Activated naive CD4-positive, alpha-beta T cell treated with anti-CD3 and anti-CD28 coated beads, Interleukin-2, amount 10 ng/mL, durations not matched to agents 7 days and 5 days (primary cell): ENCODE measurements at regions not wholly inside any gene's neighbourhood (a gene's known extent, or its start where the extent isn't known, plus 50 kb on each side); places are given as distances from the start of the nearest gene placed in this dataset.
"Not testable (repeated sequence)": the region's sequence is repeated elsewhere in the genome, so short reads cannot be mapped to it uniquely, and the experiment has no call there.

Experiments
- CTCF ChIA-PET: fragments of 350-600 bp; sonication (Branson Sonifier 250); formaldehyde crosslinking; loops from one replicate; lab custom pipeline; 2021; ENCODE audit warnings: antibody characterized with exemption; lab: Charles Lee
- DNase-seq: peaks from one replicate; pipeline ENCODE4 v3.0.0-alpha.2; 2020
- H3K27ac Mint-ChIP-seq: one replicate; pipeline ENCODE4 v1.8.0; 2021; ENCODE audit warnings: mild to moderate bottlenecking, moderate library complexity, mixed read lengths
- H3K27me3 Mint-ChIP-seq: one replicate; pipeline ENCODE4 v1.8.0; 2021; ENCODE audit warnings: mild to moderate bottlenecking, mixed read lengths
- H3K36me3 Mint-ChIP-seq: one replicate; pipeline ENCODE4 v1.8.0; 2021; ENCODE audit warnings: mixed read lengths
- H3K4me1 Mint-ChIP-seq: one replicate; pipeline ENCODE4 v1.8.0; 2021; ENCODE audit warnings: mixed read lengths
- H3K4me3 Mint-ChIP-seq: one replicate; pipeline ENCODE4 v1.8.0; 2021; ENCODE audit warnings: mild to moderate bottlenecking, moderate library complexity, mixed read lengths
- H3K9me3 Mint-ChIP-seq: one replicate; pipeline ENCODE4 v1.8.0; 2021; ENCODE audit warnings: mixed read lengths

- Mint-ChIP-seq H3K27me3 (peaks cover 37% of the 10 kb centered on the region), H3K27ac (no peak overlapping the region), H3K4me3 (no peak overlapping the region), H3K4me1 (peaks cover 22% of the 10 kb centered on the region), H3K36me3 (peaks cover 2% of the 10 kb centered on the region), H3K9me3 (no peaks in the 10 kb centered on the region)
- CTCF ChIA-PET = interaction anchor here (0.6 kb wide), 1 partner anchor 8 kb away, joined by 4 read pairs; no protein-coding TSS in a partner anchor
- DNase-seq = no peak
Measured at GRCh38 chr17:77083531-77083930, 57.2 kb upstream of the SEC14L1 start.

- H3K27me3 Mint-ChIP-seq = peaks cover 26% of the 10 kb centered on the region
- H3K4me3 Mint-ChIP-seq = no peak overlapping the region
- H3K4me1 Mint-ChIP-seq = peaks cover 46% of the 10 kb centered on the region
- CTCF ChIA-PET = interaction anchor here (0.7 to 3.1 kb wide), 8 partner anchors 21 to 598 kb away, joined by 3 to 18 read pairs (median 5); no protein-coding TSS in a partner anchor
- peaks cover 14% of the 10 kb centered on the region for H3K36me3 Mint-ChIP-seq
- DNase-seq = peak; percentile 30
- no peak overlapping the region for H3K27ac Mint-ChIP-seq
- H3K9me3 Mint-ChIP-seq = no peaks in the 10 kb centered on the region
Measured at GRCh38 chr17:77085926-77086432, 54.8 kb upstream of the SEC14L1 start.

GRCh38 chr17:77086433-77087010, 54.2 kb upstream of the SEC14L1 start:
- Mint-ChIP-seq H3K27ac (no peak overlapping the region), H3K27me3 (peaks cover 26% of the 10 kb centered on the region), H3K4me1 (peaks cover 51% of the 10 kb centered on the region), H3K4me3 (no peak overlapping the region), H3K36me3 (peaks cover 18% of the 10 kb centered on the region), H3K9me3 (no peaks in the 10 kb centered on the region)
- CTCF ChIA-PET = interaction anchor here (0.7 to 3.1 kb wide), 12 partner anchors 15 to 163 kb away, joined by 3 to 18 read pairs (median 4); partner anchors contain the start of gene SEC14L1
- peak; percentile 85 for DNase-seq

GRCh38 chr17:77087650-77088454, 52.9 kb upstream of the SEC14L1 start:
- H3K4me1 Mint-ChIP-seq = peaks cover 59% of the 10 kb centered on the region
- peak overlapping the region; percentile 95 for H3K4me3 Mint-ChIP-seq
- H3K27ac Mint-ChIP-seq = peak overlapping the region; percentile 98
- CTCF ChIA-PET = interaction anchor here (0.6 to 3.1 kb wide), 13 partner anchors 40 to 160 kb away, joined by 3 to 9 read pairs (median 4); partner anchors contain the start of gene SEC14L1
- DNase-seq = no peak
- H3K27me3 Mint-ChIP-seq = peaks cover 23% of the 10 kb centered on the region
- peaks cover 27% of the 10 kb centered on the region for H3K36me3 Mint-ChIP-seq
- no peaks in the 10 kb centered on the region for H3K9me3 Mint-ChIP-seq

- peak; percentile 92 for DNase-seq
- H3K27me3 Mint-ChIP-seq = peaks cover 23% of the 10 kb centered on the region
- H3K36me3 Mint-ChIP-seq = peaks cover 33% of the 10 kb centered on the region
- H3K9me3 Mint-ChIP-seq = no peaks in the 10 kb centered on the region
- peak overlapping the region; percentile 95 for H3K4me3 Mint-ChIP-seq
- peak overlapping the region; percentile 98 for H3K27ac Mint-ChIP-seq
- H3K4me1 Mint-ChIP-seq = peaks cover 62% of the 10 kb centered on the region
- CTCF ChIA-PET = interaction anchor here (0.9 to 3.1 kb wide), 7 partner anchors 39 to 159 kb away, joined by 3 to 9 read pairs (median 5); no protein-coding TSS in a partner anchor
Measured at GRCh38 chr17:77088455-77089123, 52.2 kb upstream of the SEC14L1 start.

- CTCF ChIA-PET = interaction anchor here (1.2 to 3.1 kb wide), 4 partner anchors 39 to 153 kb away, joined by 5 to 9 read pairs (median 6); no protein-coding TSS in a partner anchor
- H3K4me1 Mint-ChIP-seq = peaks cover 62% of the 10 kb centered on the region
Measured at GRCh38 chr17:77089124-77089490, 51.7 kb upstream of the SEC14L1 start.

DNA sequence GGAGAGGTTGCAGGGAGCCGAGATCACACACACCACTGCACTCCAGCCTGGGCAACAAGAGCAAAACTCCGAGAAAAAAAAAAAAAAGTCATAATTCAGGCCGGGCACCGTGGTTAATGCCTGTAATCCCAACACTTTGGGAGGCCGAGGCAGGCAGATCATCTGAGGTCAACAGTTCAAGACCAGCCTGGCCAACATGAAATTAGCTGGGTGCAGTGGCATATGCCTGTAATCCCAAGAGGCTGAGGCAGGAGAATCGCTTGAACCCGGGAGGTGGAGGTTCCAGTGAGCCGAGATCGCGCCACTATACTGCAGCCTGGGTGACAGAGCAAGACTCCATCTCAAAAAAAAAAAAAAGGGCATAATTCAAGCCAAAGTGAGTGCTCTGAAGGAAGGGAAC, 50.8 kb upstream of the SEC14L1 start:
- CTCF ChIA-PET = interaction anchor here (0.7 to 1.0 kb wide), 2 partner anchors 9 to 365 kb away, joined by 3 read pairs; no protein-coding TSS in a partner anchor
- not testable (repeated sequence) for DNase-seq, H3K9me3 Mint-ChIP-seq
- Mint-ChIP-seq H3K4me3 (peak overlapping the region; percentile 95), H3K36me3 (peaks cover 36% of the 10 kb centered on the region), H3K4me1 (peaks cover 63% of the 10 kb centered on the region), H3K27ac (peak overlapping the region; percentile 98), H3K27me3 (peaks cover 12% of the 10 kb centered on the region)

More at GRCh38 chr17:77089124-77089490, 51.7 kb upstream of the SEC14L1 start:
- Mint-ChIP-seq H3K4me3 (peak overlapping the region; percentile 95), H3K36me3 (peaks cover 33% of the 10 kb centered on the region), H3K9me3 (no peaks in the 10 kb centered on the region), H3K27ac (peak overlapping the region; percentile 98), H3K27me3 (peaks cover 18% of the 10 kb centered on the region)
- peak; percentile 31 for DNase-seq

DNA sequence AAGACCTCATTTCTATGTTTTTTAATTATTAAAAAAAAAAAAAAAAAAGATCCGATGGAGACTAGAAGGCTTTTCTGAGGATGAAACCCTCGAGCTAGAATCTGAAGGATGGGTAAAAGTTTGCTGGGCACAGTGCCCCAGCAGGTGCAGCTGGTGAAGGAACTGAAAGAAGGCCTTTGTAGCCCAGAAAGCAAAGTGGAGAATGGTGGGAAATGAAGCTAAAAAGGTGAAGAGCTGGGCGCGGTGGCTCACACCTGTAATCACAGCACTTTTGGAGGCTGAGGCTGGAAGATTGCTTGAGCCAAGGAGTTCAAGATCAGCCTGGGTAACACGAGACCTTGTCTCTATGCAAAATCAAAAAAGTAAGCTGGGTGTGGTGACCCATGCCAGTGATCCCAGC, 50.3 kb upstream of the SEC14L1 start:
- Mint-ChIP-seq H3K27me3 (peaks cover 12% of the 10 kb centered on the region), H3K27ac (peak overlapping the region; percentile 58), H3K9me3 (no peaks in the 10 kb centered on the region), H3K4me3 (peak overlapping the region; percentile 95), H3K36me3 (peaks cover 38% of the 10 kb centered on the region), H3K4me1 (peaks cover 64% of the 10 kb centered on the region)
- no peak for DNase-seq
- CTCF ChIA-PET = interaction anchor here (0.7 to 1.0 kb wide), 2 partner anchors 8 to 365 kb away, joined by 3 read pairs; no protein-coding TSS in a partner anchor
